HG03060 (cell line): ENCODE measurements at regions not wholly inside any gene's neighbourhood (a gene's known extent, or its start where the extent isn't known, plus 50 kb on each side); places are given as distances from the start of the nearest gene placed in this dataset.

Experiments used
- ATAC-seq: cut with Tn5 transposase; IDR thresholded peaks from one replicate; pipeline ENCODE4 v1.9.1; 2021; ENCODE audit warnings: low read depth, moderate number of reproducible peaks; ENCODE audit not compliant: unreplicated experiment

DNA sequence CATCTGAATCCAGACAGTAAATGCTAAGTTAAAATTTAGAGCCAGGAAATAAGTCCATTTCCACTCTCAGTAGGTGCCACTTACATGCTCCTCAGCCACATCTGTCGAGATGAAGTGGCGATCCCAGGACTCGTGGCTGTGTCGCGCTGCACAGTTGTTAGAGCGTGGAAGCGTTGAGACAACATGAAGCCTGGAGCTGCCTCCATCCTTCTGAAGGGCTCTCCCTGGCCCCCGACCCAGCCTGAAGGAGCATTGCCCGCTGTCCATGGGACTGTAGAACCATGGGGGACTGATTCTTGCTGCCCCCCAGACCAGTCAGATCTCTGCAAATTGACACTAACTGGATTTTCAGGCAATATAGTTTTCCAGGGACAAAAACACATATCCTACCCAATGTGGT lies 58.9 kb downstream of the IRX1 start:
- no peak for ATAC-seq

- ATAC-seq, result no peak
Observed at GRCh38 chr5:3656803-3657202, 61.2 kb downstream of the IRX1 start.

DNA sequence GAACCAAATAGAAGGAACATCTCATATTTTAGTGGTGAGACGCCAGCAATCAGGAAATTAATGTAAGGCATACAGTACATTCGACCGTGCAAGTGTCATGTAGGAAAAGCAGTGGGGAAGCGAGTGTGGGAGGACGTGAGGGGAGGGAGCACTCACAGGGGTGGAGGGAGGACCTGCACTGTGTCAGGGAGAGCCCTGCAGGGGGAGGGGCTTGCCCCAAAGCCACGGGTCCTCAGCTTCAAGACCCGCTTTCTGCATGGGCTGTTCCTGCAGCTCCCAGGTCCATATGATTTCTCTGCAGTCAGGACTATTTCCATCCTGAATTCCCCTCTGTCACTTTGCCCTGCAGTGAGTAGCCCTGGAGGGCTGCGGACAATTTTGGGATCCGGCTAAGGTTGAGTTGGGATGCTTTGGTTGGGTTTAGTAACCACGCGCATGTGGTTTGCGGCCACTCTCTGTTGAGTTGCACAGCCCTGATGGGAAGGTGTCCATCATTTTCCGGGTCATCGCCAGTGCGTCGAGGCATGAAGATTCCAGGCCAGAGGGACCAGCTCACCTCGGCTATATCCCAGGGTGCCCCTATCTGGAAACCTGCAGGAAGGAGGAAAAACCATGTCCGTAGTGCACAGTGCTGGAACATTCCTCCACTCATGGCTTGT lies 61.9 kb downstream of the IRX1 start:
- ATAC-seq, result no peak

DNA sequence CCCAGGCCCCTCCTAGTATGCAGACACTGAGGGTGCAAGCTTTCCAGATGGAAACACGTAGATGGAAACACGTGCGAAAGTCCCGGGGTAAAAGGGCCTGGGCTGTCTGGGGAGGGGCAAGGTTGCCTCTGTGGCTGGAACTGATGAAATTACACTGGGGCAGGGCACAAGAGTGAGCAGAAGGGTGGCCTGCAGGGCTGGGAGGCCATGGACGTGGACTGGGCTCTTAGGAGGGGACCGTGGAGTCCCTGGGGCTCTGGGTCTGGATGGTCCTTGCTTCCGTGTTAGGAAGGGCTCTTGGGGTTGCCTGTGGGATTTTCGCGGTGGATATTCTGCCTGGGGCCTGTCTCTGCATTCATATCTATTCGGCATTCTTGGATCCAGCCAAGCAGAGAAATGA lies 63.3 kb downstream of the IRX1 start:
- ATAC-seq, result no peak

- ATAC-seq, result no peak
Observed at GRCh38 chr5:3659907-3660306, 64.3 kb downstream of the IRX1 start.

GRCh38 chr5:3660630-3661029 lies 65.0 kb downstream of the IRX1 start:
- ATAC-seq, result no peak

DNA sequence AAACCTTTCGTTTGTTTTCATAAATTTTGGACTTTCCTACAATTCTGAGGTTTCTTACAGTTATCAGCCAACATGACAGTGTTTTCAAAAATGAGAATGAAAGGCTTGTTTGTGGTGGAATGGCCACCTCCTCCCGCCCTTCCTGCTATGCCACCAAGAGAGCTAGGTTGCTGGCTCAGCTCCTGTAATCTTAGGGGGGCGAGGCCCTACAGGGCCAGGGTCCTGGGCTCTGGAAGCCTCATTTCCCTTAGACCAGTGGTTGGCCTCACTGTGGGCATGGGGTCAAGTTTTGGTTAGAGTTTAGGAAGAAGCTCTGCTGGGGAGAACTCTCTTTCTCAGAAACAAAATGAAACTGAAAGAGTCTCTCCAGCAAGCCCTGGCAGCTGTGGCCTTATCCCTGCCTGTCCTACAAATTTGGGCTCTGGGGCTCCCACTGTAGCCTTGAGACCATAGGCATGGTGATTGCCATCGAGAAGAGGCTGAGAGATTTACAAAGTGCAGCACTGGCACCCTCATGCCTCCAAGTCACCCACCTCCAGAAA lies 66.2 kb downstream of the IRX1 start:
- ATAC-seq, result no peak

- no peak for ATAC-seq
Observed at GRCh38 chr5:3662344-3662743, 66.7 kb downstream of the IRX1 start.

DNA sequence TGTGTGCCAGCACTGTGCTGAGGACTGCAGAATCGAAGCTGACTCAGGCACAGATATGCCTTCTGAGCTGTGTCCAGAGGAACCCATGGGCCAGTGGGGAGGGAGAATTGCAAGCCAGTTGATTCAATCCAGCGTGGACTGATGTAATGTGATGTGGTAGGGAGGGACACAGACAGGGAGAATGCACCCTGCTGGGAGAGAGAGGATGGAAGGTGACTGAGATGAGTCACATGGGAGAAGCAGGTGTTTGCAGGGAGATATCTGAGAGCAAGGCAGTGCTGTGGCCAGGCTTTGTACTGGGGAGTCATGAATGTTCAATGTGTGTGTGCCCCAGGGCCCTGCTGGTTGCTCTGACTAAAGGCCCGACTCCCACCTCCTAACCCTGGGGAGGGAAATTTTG lies 75.7 kb downstream of the IRX1 start:
- ATAC-seq, result no peak

DNA sequence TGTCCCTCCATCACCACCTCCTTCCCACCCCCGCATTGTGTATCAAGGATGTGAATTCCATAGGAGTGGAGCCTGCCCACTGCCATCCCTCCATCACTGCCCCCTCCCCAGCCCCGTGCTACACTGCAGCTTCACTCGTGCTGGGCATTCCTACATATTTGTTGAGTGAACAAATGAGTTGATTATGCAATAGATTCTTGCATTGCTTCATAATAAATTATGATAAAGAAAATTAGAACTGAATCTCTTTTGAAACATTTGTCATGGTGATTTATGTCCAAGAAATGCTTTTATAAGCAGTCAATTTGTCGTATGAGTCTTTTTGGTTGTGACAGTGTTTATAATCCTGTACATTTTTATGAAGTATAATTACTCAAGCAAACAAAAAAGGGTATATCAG lies 83.2 kb downstream of the IRX1 start:
- no peak for ATAC-seq

GRCh38 chr5:3680821-3681220 lies 85.2 kb downstream of the IRX1 start:
- ATAC-seq, result no peak

GRCh38 chr5:3684118-3684517 lies 88.5 kb downstream of the IRX1 start:
- no peak for ATAC-seq

GRCh38 chr5:3684771-3685354 lies 89.2 kb downstream of the IRX1 start:
- ATAC-seq, result no peak

DNA sequence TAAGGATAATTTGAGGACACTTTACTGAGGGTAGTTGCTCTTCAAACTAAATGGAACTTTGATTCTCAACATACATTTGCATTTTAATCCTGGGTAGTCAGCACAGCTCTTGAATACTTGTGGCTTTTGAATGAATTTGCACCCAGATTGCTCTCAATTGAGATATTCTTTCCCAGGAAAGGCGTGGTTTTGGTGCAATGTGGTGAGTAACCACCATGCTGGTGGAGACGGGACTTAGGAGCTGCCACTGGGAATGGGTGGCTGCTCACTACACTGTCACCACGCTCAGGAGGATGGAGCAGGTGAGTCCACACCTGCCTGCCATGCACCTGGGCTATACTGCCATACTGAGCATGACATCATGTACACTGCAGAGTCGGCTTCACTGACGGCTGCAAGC lies 99.2 kb downstream of the IRX1 start:
- no peak for ATAC-seq

DNA sequence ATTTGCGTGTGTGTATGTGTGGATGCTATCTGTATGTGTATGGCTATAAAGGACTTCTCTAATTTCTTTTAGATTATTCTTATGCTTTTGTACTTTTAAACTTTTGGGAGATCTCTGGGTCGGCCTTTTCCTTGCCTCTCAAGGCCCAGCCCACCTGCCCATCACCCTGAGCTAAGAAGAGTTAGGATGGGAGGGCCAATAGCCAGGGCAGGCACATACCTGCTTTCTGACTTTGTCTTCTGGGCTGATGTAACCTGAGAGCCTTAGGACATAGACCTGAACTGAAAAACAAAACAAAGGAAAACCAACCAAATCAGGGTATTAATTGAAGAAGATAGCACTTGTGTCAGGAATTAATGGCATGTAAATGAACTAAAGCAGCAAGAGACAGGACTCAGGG lies 100.2 kb downstream of the IRX1 start:
- ATAC-seq, result no peak

GRCh38 chr5:3698412-3698811 lies 102.8 kb downstream of the IRX1 start:
- ATAC-seq, result no peak

- ATAC-seq, result no peak
Observed at GRCh38 chr5:3701694-3702093, 106.1 kb downstream of the IRX1 start.

GRCh38 chr5:3704661-3705060 lies 109.0 kb downstream of the IRX1 start:
- no peak for ATAC-seq

DNA sequence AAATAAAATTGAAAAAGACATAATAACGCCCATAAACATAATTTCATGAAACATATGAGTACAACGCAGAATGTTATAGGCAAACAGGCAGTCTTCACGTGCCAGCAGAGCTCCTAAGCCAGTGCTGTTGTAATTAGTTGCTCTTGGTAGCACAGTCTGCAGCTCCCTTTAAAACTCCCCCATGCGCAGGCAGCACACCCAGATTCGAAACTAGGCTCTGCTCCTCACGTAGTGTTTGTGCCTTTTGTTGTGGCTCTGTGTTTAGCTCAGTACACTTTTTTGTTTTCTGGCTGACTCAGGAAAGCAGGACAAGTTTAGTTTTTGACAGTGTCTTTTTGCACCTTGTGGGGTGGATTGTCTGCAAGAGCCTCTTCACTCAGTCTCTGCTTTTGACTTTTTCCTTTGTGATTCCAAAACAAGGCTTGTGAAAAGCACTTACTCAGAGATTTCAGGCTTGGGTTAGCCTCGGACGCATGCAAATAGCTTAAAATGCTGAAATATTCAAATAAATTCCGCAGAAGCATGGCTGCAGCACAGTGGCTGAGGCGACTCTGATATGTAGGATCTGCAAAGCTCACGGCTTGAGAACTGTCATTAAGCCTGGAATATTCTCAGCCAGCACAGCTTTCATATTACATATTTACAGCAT lies 113.6 kb downstream of the IRX1 start:
- no peak for ATAC-seq

- no peak for ATAC-seq
Observed at GRCh38 chr5:3709717-3710348, 114.2 kb downstream of the IRX1 start.

GRCh38 chr5:3715062-3715461 lies 119.4 kb downstream of the IRX1 start:
- ATAC-seq, result no peak
